H54 (cell line): ENCODE measurements at regions not wholly inside any gene's neighbourhood (a gene's known extent, or its start where the extent isn't known, plus 50 kb on each side); places are given as distances from the start of the nearest gene placed in this dataset.

Experiments used
- DNase-seq: peaks from one replicate; pipeline ENCODE4 v3.0.0; 2011; ENCODE audit warnings: low spot score, mixed read lengths; ENCODE audit not compliant: insufficient read length
- FAIRE-seq: peaks from 3 replicates; lab custom pipeline; 2011; peaks lifted over from hg19 to GRCh38; lab: Jason Lieb, UNC
- POLR2A ChIP-seq: IDR thresholded peaks from 2 replicates; pipeline ENCODE4 v1.6.1; 2011; ENCODE audit warnings: low read depth, mild to moderate bottlenecking, low read length

- no peak for FAIRE-seq
- DNase-seq, result no peak
- no peak for TF ChIP-seq POLR2A
Measured at GRCh38 chr17:62870030-62870541, 62.0 kb upstream of the MARCHF10 start.

GRCh38 chr17:62868723-62869122 lies 60.6 kb upstream of the MARCHF10 start:
- TF ChIP-seq POLR2A, result no peak
- DNase-seq (no peak), FAIRE-seq (no peak)

GRCh38 chr17:62868008-62868407 lies 59.9 kb upstream of the MARCHF10 start:
- no peak for FAIRE-seq
- no peak for TF ChIP-seq POLR2A

GRCh38 chr17:62867303-62867702 lies 59.2 kb upstream of the MARCHF10 start:
- DNase-seq (no peak), FAIRE-seq (no peak)
- TF ChIP-seq POLR2A, result no peak

More at GRCh38 chr17:62868008-62868407, 59.9 kb upstream of the MARCHF10 start:
- DNase-seq, result no peak

GRCh38 chr17:62866471-62866870 lies 58.4 kb upstream of the MARCHF10 start:
- DNase-seq (no peak), FAIRE-seq (no peak)
- no peak for TF ChIP-seq POLR2A

GRCh38 chr17:62865586-62865985 lies 57.5 kb upstream of the MARCHF10 start:
- TF ChIP-seq POLR2A, result no peak
- DNase-seq, result no peak
- no peak for FAIRE-seq

- DNase-seq (no peak), FAIRE-seq (no peak)
- TF ChIP-seq POLR2A, result no peak
Measured at GRCh38 chr17:62862251-62862650, 54.1 kb upstream of the MARCHF10 start.

GRCh38 chr17:62860962-62861873 lies 53.1 kb upstream of the MARCHF10 start:
- FAIRE-seq, result no peak
- TF ChIP-seq POLR2A, result no peak

GRCh38 chr17:62859146-62859545 lies 51.0 kb upstream of the MARCHF10 start:
- no peak for DNase-seq
- no peak for FAIRE-seq
- no peak for TF ChIP-seq POLR2A

More at GRCh38 chr17:62860962-62861873, 53.1 kb upstream of the MARCHF10 start:
- no peak for DNase-seq
